Midbrain (tissue), 1 donor: ENCODE measurements at regions not wholly inside any gene's neighbourhood (a gene's known extent, or its start where the extent isn't known, plus 50 kb on each side); places are given as distances from the start of the nearest gene placed in this dataset.
"Not testable (repeated sequence)": the region's sequence is repeated elsewhere in the genome, so short reads cannot be mapped to it uniquely, and the experiment has no call there.

Experiments used
- DNase-seq: peaks from one replicate; lab custom pipeline; 2025; lab: John Stamatoyannopoulos, UW

- DNase-seq = no peak
These were observed 1375.1 kb upstream of the ALCAM start for GRCh38 chr3:103991461-103992115.

DNA sequence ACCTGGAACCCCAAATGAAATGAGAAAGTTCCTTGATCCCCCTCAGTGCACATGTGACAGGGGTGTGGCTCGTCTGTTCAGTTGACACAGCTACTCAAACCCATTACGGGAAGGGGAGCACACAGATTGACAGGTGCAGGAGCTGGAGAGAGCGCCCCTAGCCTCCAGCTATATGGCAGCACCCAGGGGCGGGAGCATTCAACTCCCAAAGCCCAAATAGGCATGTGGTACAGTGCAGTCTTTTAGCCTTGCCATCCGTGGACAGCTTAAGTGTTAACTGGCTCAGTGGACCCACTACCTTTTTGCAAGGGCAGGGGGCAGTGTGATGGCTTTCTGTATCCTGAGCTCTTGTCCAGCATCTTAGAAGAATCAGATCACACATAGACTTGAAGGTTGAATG, 1374.2 kb upstream of the ALCAM start:
- DNase-seq = no peak

GRCh38 chr3:104004956-104005355, 1361.8 kb upstream of the ALCAM start:
- DNase-seq = no peak

- no peak for DNase-seq
These were observed 1360.9 kb upstream of the ALCAM start for GRCh38 chr3:104005815-104006214.

DNA sequence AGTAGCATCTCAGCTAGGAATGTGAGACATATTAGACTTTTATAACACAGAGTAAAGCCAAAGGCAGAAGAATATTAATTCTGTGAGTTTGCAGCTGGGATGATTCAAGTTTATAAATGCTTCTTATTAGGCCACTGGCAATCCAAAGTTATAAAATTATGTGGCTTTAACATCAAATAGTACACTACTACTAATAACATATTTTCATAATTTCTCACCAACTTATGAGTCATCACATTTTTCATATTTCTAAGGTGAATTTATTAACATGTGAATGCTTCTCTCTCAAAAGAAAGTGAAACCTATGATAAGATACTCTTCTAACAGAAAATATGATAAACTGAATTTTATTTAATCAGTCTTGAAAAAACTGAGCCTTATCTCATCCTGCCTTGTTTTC, 1348.2 kb upstream of the ALCAM start:
- DNase-seq = no peak

DNA sequence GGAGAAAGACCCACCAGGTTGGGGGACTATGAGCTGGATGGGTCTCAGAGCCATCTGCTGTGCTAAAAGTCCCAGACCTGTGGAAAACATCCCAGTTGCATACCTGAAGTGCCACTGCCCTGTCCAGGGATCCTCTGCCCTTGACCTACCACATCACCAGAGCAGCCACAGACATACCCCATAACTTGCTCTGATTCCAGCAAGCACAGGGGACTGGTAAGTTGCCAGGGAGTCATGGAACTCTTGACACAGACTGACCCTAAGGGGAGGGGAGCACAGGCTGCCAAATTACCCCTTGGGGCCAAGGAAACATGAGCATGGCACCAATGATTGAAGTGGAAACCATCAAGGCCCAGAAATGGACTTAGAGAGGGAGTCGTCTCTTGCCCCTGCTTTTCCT, 1335.1 kb upstream of the ALCAM start:
- DNase-seq = no peak

GRCh38 chr3:104032283-104032682, 1334.4 kb upstream of the ALCAM start:
- no peak for DNase-seq

- DNase-seq = no peak
These were observed 1325.8 kb upstream of the ALCAM start for GRCh38 chr3:104040896-104041295.

DNA sequence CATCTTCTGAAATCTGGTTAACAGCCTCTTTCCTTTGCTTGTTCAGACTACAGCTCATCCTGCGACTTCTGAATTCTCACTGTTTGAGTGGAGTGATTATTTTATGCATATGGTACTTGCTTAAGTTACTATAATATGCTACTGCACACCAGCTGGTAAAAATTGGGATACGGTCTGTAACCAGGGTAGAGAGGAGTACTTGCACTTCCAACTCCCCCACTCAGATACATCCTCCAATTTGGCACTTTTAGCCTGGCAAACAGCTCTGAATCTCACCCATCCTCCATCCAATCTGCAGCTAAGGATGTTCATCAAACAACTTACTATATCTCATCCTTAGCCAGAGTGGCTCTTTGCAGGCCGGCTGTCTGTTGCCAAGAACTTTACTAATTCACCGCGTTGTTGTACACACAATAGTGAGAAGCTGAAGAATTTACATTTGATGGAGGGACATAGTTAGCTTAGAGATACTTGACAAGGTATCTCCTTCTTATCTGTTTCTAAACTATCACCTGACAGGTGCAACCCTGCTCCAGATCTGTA, 1323.6 kb upstream of the ALCAM start:
- not testable (repeated sequence) for DNase-seq

- DNase-seq = no peak
These were observed 1322.7 kb upstream of the ALCAM start for GRCh38 chr3:104044002-104044401.

- DNase-seq = no peak
These were observed 1300.1 kb upstream of the ALCAM start for GRCh38 chr3:104066658-104067057.

DNA sequence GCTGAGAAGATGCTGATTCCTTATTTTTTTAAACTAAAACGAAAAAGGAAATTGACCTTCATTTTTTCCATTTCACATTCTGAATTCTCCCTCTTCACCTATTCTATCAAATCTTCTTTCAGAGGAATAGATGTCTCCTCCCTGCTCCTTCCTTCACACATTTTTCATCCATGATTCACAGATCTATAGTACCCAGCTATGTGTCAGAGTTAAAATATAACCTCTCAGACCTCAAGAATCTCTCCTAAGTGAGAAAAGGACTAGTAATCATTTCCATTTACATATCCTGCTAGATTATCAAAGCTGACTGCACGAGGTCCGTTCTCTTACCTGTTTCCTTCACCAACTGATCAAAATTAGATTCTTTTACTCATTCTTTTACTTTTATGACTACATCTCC, 1297.6 kb upstream of the ALCAM start:
- no peak for DNase-seq

DNA sequence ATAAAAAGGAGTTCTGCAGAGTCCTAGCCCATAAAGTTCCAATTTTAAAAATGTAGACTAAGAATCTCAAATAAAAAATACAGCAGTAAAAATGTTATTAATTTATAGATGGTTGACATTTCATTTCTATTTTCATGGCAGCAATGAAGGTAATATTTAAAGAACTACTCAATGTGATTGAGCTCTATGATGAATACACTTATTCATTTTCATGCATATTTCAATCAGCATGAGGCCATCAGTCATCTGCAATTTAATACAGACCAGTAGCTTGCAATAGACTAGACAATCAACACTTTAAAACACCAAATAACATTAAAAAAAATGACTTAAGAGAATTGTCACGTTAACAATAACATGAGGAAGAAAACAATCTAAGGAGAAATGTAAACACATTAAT, 1295.8 kb upstream of the ALCAM start:
- no peak for DNase-seq

DNA sequence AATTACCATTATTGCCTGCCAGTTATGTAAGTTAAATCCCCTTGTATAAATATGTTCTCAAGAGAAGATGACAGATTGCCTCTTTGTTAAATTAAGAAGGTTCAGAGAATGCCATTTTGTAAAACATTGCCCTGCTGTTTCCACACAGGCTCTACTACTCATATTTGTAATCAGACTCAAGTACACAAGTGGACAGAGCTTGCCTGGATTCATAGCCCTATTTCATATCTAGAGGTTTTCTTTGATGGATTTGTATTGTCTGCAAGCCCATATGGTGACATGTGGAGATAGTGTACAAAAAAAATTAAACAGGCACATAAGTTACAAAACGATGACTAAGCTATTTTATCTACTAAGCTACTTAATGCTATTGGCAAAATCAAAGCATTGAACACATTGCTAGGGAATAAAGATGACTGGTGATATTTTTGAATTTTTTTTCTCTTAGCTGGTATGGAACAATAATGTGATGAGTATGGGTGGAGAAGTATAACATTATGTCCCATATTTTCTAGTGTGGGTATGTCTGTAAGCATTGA, 1286.6 kb upstream of the ALCAM start:
- DNase-seq = no peak

- DNase-seq = no peak
These were observed 1278.0 kb upstream of the ALCAM start for GRCh38 chr3:104088738-104089137.

GRCh38 chr3:104089987-104090386, 1276.7 kb upstream of the ALCAM start:
- not testable (repeated sequence) for DNase-seq

DNA sequence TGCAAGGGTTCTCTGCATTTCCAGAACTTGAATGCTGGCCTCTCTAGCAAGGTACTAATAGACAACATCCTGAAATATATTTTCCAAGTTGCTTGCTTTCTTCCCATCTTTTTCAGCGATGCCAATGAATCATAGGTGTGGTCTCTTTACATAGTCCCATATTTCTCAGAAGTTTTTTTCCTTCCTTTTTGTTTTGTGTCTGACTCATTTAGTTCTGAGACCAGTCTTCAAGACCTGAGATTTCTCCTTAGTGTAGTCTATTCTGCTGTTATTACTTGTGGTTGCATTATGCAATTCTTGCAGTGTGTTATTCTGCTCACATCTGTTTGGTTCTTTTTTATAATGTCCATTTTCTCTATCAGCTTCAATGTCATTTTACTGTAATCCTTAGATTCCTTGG, 1265.0 kb upstream of the ALCAM start:
- DNase-seq = no peak

GRCh38 chr3:104102386-104102785, 1264.3 kb upstream of the ALCAM start:
- DNase-seq = peak; percentile 25

DNA sequence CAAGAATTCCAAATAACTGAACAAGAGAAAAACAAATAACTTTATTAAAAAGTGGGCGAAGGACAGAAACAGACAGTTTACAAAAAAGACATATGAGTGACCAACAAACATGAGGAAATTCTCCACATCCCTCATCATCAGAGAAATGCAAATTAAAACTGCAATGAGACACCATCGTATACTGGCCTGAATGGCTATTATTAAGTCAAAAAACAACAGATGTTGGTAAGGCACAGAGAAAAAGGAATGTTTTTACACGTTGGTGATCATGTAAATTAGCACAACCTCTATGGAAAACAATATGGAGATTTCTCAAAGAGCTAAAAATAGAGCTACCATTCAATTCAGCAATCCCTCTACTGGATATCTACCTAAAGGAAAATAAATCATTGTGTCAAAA, 1260.4 kb upstream of the ALCAM start:
- no peak for DNase-seq

DNA sequence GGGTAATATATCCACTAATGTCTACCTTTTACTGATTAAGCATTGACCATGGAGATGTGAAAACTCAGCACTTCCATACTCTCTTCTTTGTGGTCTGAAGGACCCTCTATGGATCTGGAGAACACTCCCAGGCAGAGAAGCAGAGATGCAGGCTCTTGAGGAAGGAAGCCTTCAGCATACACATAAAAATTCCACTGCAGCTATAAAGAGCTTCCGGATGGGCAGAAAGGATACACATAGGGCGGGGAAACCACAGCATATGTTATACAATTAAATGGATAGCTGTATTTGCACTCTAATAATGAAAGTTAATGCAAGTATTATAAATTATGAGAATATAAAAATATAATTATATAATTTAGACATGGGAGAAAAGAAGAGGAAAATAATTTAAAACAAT, 1258.2 kb upstream of the ALCAM start:
- DNase-seq = no peak

GRCh38 chr3:104126463-104126862, 1240.2 kb upstream of the ALCAM start:
- no peak for DNase-seq

DNA sequence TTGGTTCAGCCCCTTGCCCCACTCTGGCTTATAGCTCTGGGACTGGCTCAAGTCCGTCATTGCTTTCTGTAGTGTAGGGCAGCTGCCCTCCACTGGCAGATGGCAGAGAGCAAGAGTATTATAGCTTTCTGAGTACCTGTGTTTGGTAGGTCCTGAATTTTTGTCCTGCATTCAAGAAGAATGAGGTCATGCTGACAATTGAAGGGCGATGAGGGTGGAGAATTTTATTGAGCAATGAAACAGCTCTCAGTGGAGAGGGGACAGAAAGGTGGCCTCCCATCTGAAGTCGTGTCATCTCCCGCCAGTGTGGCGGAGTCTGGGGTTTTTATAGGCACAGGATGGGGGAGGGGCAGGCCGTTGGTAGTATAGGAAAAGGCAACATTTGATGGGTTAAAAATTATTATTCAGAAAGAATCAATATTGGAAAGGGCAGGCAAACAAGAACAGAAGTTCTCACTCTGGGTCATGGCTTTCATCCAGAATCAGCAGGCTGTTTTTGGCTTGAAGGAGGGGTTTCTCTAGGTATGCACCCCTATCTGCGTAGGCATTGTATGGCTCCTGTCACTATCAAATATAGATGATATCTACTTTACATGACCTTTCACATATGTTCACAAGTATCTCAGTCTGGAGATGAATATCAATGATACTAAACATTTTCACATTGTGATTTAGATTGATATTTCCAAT, 1239.7 kb upstream of the ALCAM start:
- DNase-seq = no peak

DNA sequence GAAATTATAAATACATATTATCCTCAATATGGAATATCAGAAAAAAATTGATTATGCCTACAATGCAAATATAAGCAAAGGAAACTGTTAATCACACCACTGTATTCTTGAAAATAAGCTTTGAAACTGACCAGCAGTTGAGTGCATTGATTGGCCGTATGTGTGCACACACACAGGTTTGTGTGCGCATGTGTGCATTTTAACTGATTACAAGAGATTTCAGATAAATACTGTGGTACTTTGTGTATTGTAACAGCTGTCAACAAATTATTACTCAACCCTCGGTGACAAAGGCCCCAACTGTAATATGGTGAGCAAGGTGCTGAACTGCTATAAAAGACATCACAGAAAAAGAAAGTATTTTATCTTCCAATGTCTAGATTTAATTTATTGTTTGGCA, 1238.9 kb upstream of the ALCAM start:
- no peak for DNase-seq
